HCT116 (cell line): ENCODE measurements at regions not wholly inside any gene's neighbourhood (a gene's known extent, or its start where the extent isn't known, plus 50 kb on each side); places are given as distances from the start of the nearest gene placed in this dataset.

Experiments used
- CTCF ChIP-seq, 3 experiments: fragments of 200-600 bp in 1 of 3; sonication (generic) in 1 of 3; IDR thresholded peaks in 2 of 3; conservative IDR thresholded peaks in 1 of 3; 2 replicates each; pipeline ENCODE4 v1.5.1; 2012 to 2017; ENCODE audit warnings: low read depth in 2 of 3, low read length in 2 of 3, antibody characterized with exemption in 1 of 3, borderline replicate concordance in 1 of 3, control low read depth in 1 of 3, mild to moderate bottlenecking in 1 of 3, mixed read lengths in 1 of 3, mixed run types in 1 of 3, moderate library complexity in 1 of 3; ENCODE audit not compliant: insufficient read depth in 1 of 3
- EZH2 ChIP-seq: fragments of 200-600 bp; sonication (generic); IDR thresholded peaks from 2 replicates; pipeline ENCODE4 v1.6.1; 2017; ENCODE audit warnings: antibody characterized with exemption, mixed run types
- POLR2A ChIP-seq: IDR thresholded peaks from 2 replicates; pipeline ENCODE4 v1.7.0; 2011; ENCODE audit warnings: borderline replicate concordance; ENCODE audit not compliant: insufficient read depth, insufficient read length; ENCODE audit errors: extremely low read depth
- POLR2AphosphoS5 ChIP-seq: IDR thresholded peaks from 2 replicates; pipeline ENCODE4 v1.6.1; 2011; ENCODE audit warnings: mild to moderate bottlenecking, low read depth, low read length, moderate library complexity
- TF ChIP-seq, protein P1 (sequence below): IDR thresholded peaks from 2 replicates; pipeline ENCODE4 v1.6.1; 2011; ENCODE audit warnings: mild to moderate bottlenecking, low read length, moderate library complexity; ENCODE audit not compliant: insufficient replicate concordance; ENCODE audit errors: extremely low read depth
- TF ChIP-seq, protein P2 (sequence below): IDR thresholded peaks from 2 replicates; pipeline ENCODE4 v1.6.1; 2012

DNA sequence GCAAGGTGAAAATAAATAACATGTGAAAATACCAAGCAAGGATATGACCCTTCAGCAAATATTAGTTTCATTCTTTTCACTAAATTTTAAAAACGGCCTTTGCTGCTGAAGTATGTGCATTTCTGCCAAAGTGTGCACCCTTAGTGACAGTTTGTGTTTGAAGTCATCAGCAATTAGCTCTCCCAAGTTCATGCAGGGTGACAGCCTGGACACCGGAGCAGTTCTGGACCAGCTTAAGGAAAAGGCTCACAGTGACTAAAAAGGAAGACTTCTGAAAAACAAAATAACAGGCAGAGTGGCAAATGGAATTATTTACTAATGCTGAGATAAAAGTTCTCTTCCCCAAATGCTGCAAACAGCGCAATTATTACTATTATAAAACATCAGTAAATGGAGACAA lies 69.3 kb upstream of the NEBL start:
- TF ChIP-seq POLR2AphosphoS5 (no peak), CTCF (IDR thresholded peaks at IDR 0.05 in 2 of 3, conservative IDR thresholded peaks at IDR 0.05 in 1 of 3; ENCODE audit: borderline replicate concordance in 1 of 3, insufficient read depth in 1 of 3, low read depth in 2 of 3, low read length in 2 of 3) (no peak), EZH2 (no peak), POLR2A (no peak)
- TF ChIP-seq, protein P1, sequence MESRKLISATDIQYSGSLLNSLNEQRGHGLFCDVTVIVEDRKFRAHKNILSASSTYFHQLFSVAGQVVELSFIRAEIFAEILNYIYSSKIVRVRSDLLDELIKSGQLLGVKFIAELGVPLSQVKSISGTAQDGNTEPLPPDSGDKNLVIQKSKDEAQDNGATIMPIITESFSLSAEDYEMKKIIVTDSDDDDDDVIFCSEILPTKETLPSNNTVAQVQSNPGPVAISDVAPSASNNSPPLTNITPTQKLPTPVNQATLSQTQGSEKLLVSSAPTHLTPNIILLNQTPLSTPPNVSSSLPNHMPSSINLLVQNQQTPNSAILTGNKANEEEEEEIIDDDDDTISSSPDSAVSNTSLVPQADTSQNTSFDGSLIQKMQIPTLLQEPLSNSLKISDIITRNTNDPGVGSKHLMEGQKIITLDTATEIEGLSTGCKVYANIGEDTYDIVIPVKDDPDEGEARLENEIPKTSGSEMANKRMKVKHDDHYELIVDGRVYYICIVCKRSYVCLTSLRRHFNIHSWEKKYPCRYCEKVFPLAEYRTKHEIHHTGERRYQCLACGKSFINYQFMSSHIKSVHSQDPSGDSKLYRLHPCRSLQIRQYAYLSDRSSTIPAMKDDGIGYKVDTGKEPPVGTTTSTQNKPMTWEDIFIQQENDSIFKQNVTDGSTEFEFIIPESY, result no peak
- TF ChIP-seq, protein P2, sequence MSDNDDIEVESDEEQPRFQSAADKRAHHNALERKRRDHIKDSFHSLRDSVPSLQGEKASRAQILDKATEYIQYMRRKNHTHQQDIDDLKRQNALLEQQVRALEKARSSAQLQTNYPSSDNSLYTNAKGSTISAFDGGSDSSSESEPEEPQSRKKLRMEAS, result no peak
